ENCODE measurements at regions not wholly inside any gene's neighbourhood (a gene's known extent, or its start where the extent isn't known, plus 50 kb on each side); places are given as distances from the start of the nearest gene placed in this dataset.

DNA sequence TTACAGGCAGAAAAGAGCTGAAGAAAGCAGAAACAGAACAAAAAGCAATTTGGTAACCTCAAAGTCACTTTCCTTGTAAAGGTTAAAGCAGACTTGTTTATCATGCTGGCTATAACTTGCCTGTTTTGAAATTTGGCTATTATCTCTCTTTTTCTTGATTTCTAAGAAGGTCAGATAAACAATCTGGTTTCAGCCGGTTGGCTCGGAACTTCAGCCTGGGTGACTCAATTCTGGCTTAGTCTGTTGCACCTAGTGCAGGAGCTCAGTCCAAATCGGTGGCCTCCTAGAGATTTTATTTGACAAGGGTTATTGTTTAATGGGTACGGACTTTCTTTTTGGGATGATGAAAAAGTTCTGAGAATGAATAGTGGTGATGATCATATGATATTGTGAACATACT, 367.1 kb upstream of the B3GAT1 start:
- TF ChIP-seq, protein P1, sequence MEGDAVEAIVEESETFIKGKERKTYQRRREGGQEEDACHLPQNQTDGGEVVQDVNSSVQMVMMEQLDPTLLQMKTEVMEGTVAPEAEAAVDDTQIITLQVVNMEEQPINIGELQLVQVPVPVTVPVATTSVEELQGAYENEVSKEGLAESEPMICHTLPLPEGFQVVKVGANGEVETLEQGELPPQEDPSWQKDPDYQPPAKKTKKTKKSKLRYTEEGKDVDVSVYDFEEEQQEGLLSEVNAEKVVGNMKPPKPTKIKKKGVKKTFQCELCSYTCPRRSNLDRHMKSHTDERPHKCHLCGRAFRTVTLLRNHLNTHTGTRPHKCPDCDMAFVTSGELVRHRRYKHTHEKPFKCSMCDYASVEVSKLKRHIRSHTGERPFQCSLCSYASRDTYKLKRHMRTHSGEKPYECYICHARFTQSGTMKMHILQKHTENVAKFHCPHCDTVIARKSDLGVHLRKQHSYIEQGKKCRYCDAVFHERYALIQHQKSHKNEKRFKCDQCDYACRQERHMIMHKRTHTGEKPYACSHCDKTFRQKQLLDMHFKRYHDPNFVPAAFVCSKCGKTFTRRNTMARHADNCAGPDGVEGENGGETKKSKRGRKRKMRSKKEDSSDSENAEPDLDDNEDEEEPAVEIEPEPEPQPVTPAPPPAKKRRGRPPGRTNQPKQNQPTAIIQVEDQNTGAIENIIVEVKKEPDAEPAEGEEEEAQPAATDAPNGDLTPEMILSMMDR (IDR thresholded peaks at IDR 0.05 in 4 of 5, conservative IDR thresholded peaks at IDR 0.05 in 1 of 5) = no peak
- TF ChIP-seq POLR2A (IDR thresholded peaks at IDR 0.05) = no peak
